ENCODE measurements at regions not wholly inside any gene's neighbourhood (a gene's known extent, or its start where the extent isn't known, plus 50 kb on each side); places are given as distances from the start of the nearest gene placed in this dataset.

GRCh38 chr6:33933101-33933500, 129.3 kb upstream of the MLN start:
- Histone ChIP-seq H3K23me2 (ENCODE audit: insufficient read length, low read depth, low read length, poor library complexity, severe bottlenecking) (no peaks in the 10 kb centered on the region), H4K5ac (ENCODE audit: insufficient read length, low read depth, low read length) (no peak overlapping the region), H3K27ac (ENCODE audit: insufficient read length, low read depth, low read length) (no peak overlapping the region), H4K20me1 (ENCODE audit: control insufficient read depth, insufficient read depth, insufficient read length) (no peaks in the 10 kb centered on the region), H2BK15ac (ENCODE audit: low read depth, low read length) (no peak overlapping the region), H3K14ac (ENCODE audit: insufficient read depth, low read length) (no peak overlapping the region), H3T11ph (ENCODE audit: low read length) (no peak overlapping the region), H2AK5ac (ENCODE audit: insufficient read length, low read length) (no peak overlapping the region), H3K9me3 (ENCODE audit: control insufficient read depth, low read depth, low read length) (no peaks in the 10 kb centered on the region), H2BK5ac (ENCODE audit: insufficient read length, low read length) (no peak overlapping the region), H3K18ac (ENCODE audit: insufficient read length, low read depth, low read length) (no peak overlapping the region), H3K79me2 (ENCODE audit: insufficient read depth, low read length) (no peaks in the 10 kb centered on the region), H4K91ac (ENCODE audit: insufficient read length, low read depth, low read length) (no peak overlapping the region), H2BK120ac (ENCODE audit: low read depth, low read length, poor library complexity, severe bottlenecking) (no peak overlapping the region), H3K4me1 (ENCODE audit: insufficient read depth, low read length) (no peaks in the 10 kb centered on the region; the same call in 1 of the 2 replicates), H3K56ac (ENCODE audit: insufficient read length, low read depth, low read length) (no peak overlapping the region), H3K23ac (ENCODE audit: insufficient read length, low read depth, low read length) (no peak overlapping the region), H3K79me1 (ENCODE audit: insufficient read depth, low read depth, low read length, poor library complexity, severe bottlenecking) (no peaks in the 10 kb centered on the region), H2AFZ (ENCODE audit: low read length) (no peak overlapping the region), H3K9ac (ENCODE audit: extremely low read depth, insufficient read length, low read length) (no peak overlapping the region), H2BK12ac (ENCODE audit: insufficient read length, low read depth, low read length) (no peak overlapping the region), H3K4ac (ENCODE audit: low read depth, low read length) (no peak overlapping the region), H4K8ac (replicated peaks; ENCODE audit: insufficient read length, low read depth, low read length) (no peak overlapping the region), H3K27me3 (ENCODE audit: insufficient read depth, low read length) (no peaks in the 10 kb centered on the region), H2BK20ac (ENCODE audit: low read depth, low read length, poor library complexity, severe bottlenecking) (no peak overlapping the region), H3K4me2 (ENCODE audit: insufficient read depth, insufficient read length, low read length) (no peak overlapping the region)
- Mint-ChIP-seq H3K27ac (no peak overlapping the region), H3K9me3 (peaks cover 7% of the 10 kb centered on the region in 2 experiments), H3K27me3 (ENCODE audit: low read depth) (peaks cover 31% of the 10 kb centered on the region), H3K4me1 (peaks cover 21 to 27% of the 10 kb centered on the region in 2 experiments), H3K4me3 (no peak overlapping the region), H3K36me3 (ENCODE audit: insufficient read depth in 1 of 3, low read depth in 3 of 3) (peaks cover 0 to 6% (median 3%) of the 10 kb centered on the region in 3 experiments; a peak in 5 of 7 replicates)
- no CpG with 5 or more reads among the region's 4 CpGs for WGBS (ENCODE audit: extremely low coverage, insufficient read length, low lambda C conversion rate)
- TF ChIP-seq, protein P1, sequence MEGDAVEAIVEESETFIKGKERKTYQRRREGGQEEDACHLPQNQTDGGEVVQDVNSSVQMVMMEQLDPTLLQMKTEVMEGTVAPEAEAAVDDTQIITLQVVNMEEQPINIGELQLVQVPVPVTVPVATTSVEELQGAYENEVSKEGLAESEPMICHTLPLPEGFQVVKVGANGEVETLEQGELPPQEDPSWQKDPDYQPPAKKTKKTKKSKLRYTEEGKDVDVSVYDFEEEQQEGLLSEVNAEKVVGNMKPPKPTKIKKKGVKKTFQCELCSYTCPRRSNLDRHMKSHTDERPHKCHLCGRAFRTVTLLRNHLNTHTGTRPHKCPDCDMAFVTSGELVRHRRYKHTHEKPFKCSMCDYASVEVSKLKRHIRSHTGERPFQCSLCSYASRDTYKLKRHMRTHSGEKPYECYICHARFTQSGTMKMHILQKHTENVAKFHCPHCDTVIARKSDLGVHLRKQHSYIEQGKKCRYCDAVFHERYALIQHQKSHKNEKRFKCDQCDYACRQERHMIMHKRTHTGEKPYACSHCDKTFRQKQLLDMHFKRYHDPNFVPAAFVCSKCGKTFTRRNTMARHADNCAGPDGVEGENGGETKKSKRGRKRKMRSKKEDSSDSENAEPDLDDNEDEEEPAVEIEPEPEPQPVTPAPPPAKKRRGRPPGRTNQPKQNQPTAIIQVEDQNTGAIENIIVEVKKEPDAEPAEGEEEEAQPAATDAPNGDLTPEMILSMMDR (conservative IDR thresholded peaks at IDR 0.05): no peak
- no peak for DNase-seq

All from H9 (cell line).